HEK293 (cell line): ENCODE measurements at regions not wholly inside any gene's neighbourhood (a gene's known extent, or its start where the extent isn't known, plus 50 kb on each side); places are given as distances from the start of the nearest gene placed in this dataset.
"Not testable (repeated sequence)": the region's sequence is repeated elsewhere in the genome, so short reads cannot be mapped to it uniquely, and the experiment has no call there.

Source experiments
- CTCF ChIA-PET: fragments of 350-600 bp; formaldehyde crosslinking; extraction: SDS; loops from one replicate; lab custom pipeline; 2021; ENCODE audit warnings: antibody characterized with exemption; lab: Yijun Ruan, JAX
- POLR2A ChIA-PET: fragments of 300-600 bp; formaldehyde crosslinking; extraction: SDS; loops from one replicate; lab custom pipeline; 2020; ENCODE audit warnings: antibody characterized with exemption, inconsistent platforms; lab: Yijun Ruan, JAX
- H3K27ac ChIP-seq: fragments of 200-500 bp; sonication (Bioruptor generic); 2 replicates; pipeline ENCODE4 v1.5.1; 2014; ENCODE audit warnings: low read depth, low read length, control low read depth, inconsistent platforms; ENCODE audit errors: extremely low read depth
- H3K36me3 ChIP-seq, 2 experiments: fragments of 200-500 bp in 1 of 2; sonication (Bioruptor generic) in 1 of 2; 1 replicate in 1 of 2; 2 replicates in 1 of 2; pipeline ENCODE4 v1.5.1; 2014 to 2017; ENCODE audit warnings: inconsistent platforms in 2 of 2, low read length in 2 of 2; ENCODE audit not compliant: control insufficient read depth in 2 of 2, insufficient read depth in 1 of 2
- H3K4me1 ChIP-seq: fragments of 200-500 bp; sonication (Bioruptor generic); 2 replicates; pipeline ENCODE4 v1.5.1; 2014; ENCODE audit warnings: mild to moderate bottlenecking, low read length, inconsistent platforms; ENCODE audit not compliant: control insufficient read depth, insufficient read depth
- H3K4me3 ChIP-seq: 2 replicates; pipeline ENCODE4 v1.5.1; 2011; ENCODE audit warnings: low read depth, mild to moderate bottlenecking, control low read depth, low read length, moderate library complexity
- H3K9me3 ChIP-seq: fragments of 200-500 bp; sonication (Bioruptor generic); 2 replicates; pipeline ENCODE4 v1.5.1; 2014; ENCODE audit warnings: low read depth, low read length, inconsistent platforms; ENCODE audit not compliant: control insufficient read depth, insufficient read depth
- GLI2 ChIP-seq: fragments of 450-650 bp; formaldehyde crosslinking; IDR thresholded peaks from 2 replicates; pipeline ENCODE4; 2017; ENCODE audit warnings: missing biosample characterization, missing genetic modification characterization, low read depth, borderline replicate concordance
- ZBTB48 ChIP-seq: fragments of 450-650 bp; formaldehyde crosslinking; IDR thresholded peaks from 2 replicates; pipeline ENCODE4 v1.5.1; 2016; ENCODE audit warnings: missing biosample characterization, missing genetic modification characterization
- ZNF10 ChIP-seq: fragments of 450-650 bp; formaldehyde crosslinking; IDR thresholded peaks from 2 replicates; pipeline ENCODE4 v1.5.1; 2017; ENCODE audit warnings: missing biosample characterization, missing genetic modification characterization
- ZNF157 ChIP-seq: fragments of 450-650 bp; formaldehyde crosslinking; IDR thresholded peaks from 2 replicates; pipeline ENCODE4 v1.5.1; 2016; ENCODE audit warnings: missing biosample characterization, missing genetic modification characterization
- ZNF16 ChIP-seq: fragments of 450-650 bp; formaldehyde crosslinking; IDR thresholded peaks from 2 replicates; pipeline ENCODE4 v1.5.1; 2016; ENCODE audit warnings: low read depth, missing biosample characterization, missing genetic modification characterization
- ZNF174 ChIP-seq: fragments of 450-650 bp; formaldehyde crosslinking; IDR thresholded peaks from 2 replicates; pipeline ENCODE4 v1.5.0; 2017; ENCODE audit warnings: missing biosample characterization, mild to moderate bottlenecking, missing genetic modification characterization
- ZNF223 ChIP-seq: fragments of 450-650 bp; formaldehyde crosslinking; IDR thresholded peaks from 2 replicates; pipeline ENCODE4 v1.5.1; 2016; ENCODE audit warnings: missing biosample characterization, missing genetic modification characterization
- ZNF416 ChIP-seq: fragments of 450-650 bp; formaldehyde crosslinking; IDR thresholded peaks from 2 replicates; pipeline ENCODE4 v1.5.1; 2016; ENCODE audit warnings: missing biosample characterization, missing genetic modification characterization
- ZNF423 ChIP-seq: fragments of 450-650 bp; formaldehyde crosslinking; IDR thresholded peaks from 2 replicates; pipeline ENCODE4 v1.5.1; 2016; ENCODE audit warnings: missing biosample characterization, missing genetic modification characterization
- ZNF433 ChIP-seq: fragments of 450-650 bp; formaldehyde crosslinking; IDR thresholded peaks from 2 replicates; pipeline ENCODE4 v1.5.1; 2016; ENCODE audit warnings: missing biosample characterization, missing genetic modification characterization, low read depth
- ZNF510 ChIP-seq: fragments of 450-650 bp; formaldehyde crosslinking; IDR thresholded peaks from 2 replicates; pipeline ENCODE4 v1.5.1; 2018; ENCODE audit warnings: mild to moderate bottlenecking, missing genetic modification characterization, missing biosample characterization; ENCODE audit not compliant: insufficient replicate concordance
- ZNF529 ChIP-seq: fragments of 450-650 bp; formaldehyde crosslinking; IDR thresholded peaks from 2 replicates; pipeline ENCODE4 v1.5.1; 2017; ENCODE audit warnings: missing genetic modification characterization, missing biosample characterization; ENCODE audit not compliant: insufficient replicate concordance
- ZNF549 ChIP-seq: fragments of 450-650 bp; IDR thresholded peaks from 2 replicates; pipeline ENCODE4 v1.5.1; 2018; ENCODE audit warnings: missing biosample characterization, missing genetic modification characterization, mild to moderate bottlenecking, inconsistent platforms, moderate library complexity
- ZNF623 ChIP-seq: fragments of 450-650 bp; formaldehyde crosslinking; IDR thresholded peaks from 2 replicates; pipeline ENCODE4 v1.5.1; 2016; ENCODE audit warnings: missing biosample characterization, missing genetic modification characterization
- ZNF645 ChIP-seq: fragments of 450-650 bp; formaldehyde crosslinking; IDR thresholded peaks from 2 replicates; pipeline ENCODE4; 2016; ENCODE audit warnings: missing biosample characterization, missing genetic modification characterization
- ZSCAN16 ChIP-seq: fragments of 450-650 bp; formaldehyde crosslinking; IDR thresholded peaks from 2 replicates; pipeline ENCODE4 v1.5.1; 2016; ENCODE audit warnings: missing biosample characterization, missing genetic modification characterization
- TF ChIP-seq, protein P1 (sequence below): fragments of 450-650 bp; formaldehyde crosslinking; IDR thresholded peaks from 2 replicates; pipeline ENCODE4 v1.5.1; 2016; ENCODE audit warnings: missing biosample characterization, missing genetic modification characterization

- Histone ChIP-seq H3K36me3 (no peaks in the 10 kb centered on the region), H3K9me3 (no peaks in the 10 kb centered on the region), H3K4me3 (no peak overlapping the region), H3K4me1 (no peaks in the 10 kb centered on the region), H3K27ac (no peak overlapping the region)
- ChIA-PET POLR2A (no interaction called here), CTCF (no interaction called here)
- TF ChIP-seq ZNF174 = no peak
- TF ChIP-seq ZNF645 (tag by site-specific recombination) = no peak
- no peak for TF ChIP-seq ZNF157 (tag by site-specific recombination)
- TF ChIP-seq, protein P1, sequence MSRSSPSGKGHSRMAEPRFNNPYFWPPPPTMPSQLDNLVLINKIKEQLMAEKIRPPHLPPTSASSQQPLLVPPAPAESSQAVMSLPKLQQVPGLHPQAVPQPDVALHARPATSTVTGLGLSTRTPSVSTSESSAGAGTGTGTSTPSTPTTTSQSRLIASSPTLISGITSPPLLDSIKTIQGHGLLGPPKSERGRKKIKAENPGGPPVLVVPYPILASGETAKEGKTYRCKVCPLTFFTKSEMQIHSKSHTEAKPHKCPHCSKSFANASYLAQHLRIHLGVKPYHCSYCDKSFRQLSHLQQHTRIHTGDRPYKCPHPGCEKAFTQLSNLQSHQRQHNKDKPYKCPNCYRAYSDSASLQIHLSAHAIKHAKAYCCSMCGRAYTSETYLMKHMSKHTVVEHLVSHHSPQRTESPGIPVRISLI (tag by site-specific recombination) = no peak
- TF ChIP-seq ZNF10 (tag by site-specific recombination) = no peak
These were observed 766.7 kb downstream of the ZBBX start for GRCh38 chr3:166613365-166613764.

GRCh38 chr3:166612761-166613160 is 767.3 kb downstream of the ZBBX start:
- H3K9me3 ChIP-seq = not testable (repeated sequence)

GRCh38 chr3:166607933-166608521 is 770.8 kb upstream of the BCHE start:
- Histone ChIP-seq H3K4me1 (no peaks in the 10 kb centered on the region), H3K4me3 (no peak overlapping the region), H3K9me3 (no peaks in the 10 kb centered on the region), H3K36me3 (no peaks in the 10 kb centered on the region), H3K27ac (no peak overlapping the region)
- no peak for TF ChIP-seq ZNF549 (tag by site-specific recombination)
- TF ChIP-seq GLI2 (tag by site-specific recombination) = no peak
- TF ChIP-seq ZBTB48 = no peak
- TF ChIP-seq ZNF423 (tag by site-specific recombination) = no peak
- TF ChIP-seq ZNF529 (tag by site-specific recombination) = no peak
- TF ChIP-seq ZNF16 (tag by site-specific recombination) = no peak
- ChIA-PET POLR2A (no interaction called here), CTCF (no interaction called here)

More at GRCh38 chr3:166612761-166613160, 767.3 kb downstream of the ZBBX start:
- H3K4me1 ChIP-seq, H3K36me3 ChIP-seq, H3K4me3 ChIP-seq, H3K27ac ChIP-seq, CTCF ChIA-PET, POLR2A ChIA-PET: not testable (repeated sequence)

DNA sequence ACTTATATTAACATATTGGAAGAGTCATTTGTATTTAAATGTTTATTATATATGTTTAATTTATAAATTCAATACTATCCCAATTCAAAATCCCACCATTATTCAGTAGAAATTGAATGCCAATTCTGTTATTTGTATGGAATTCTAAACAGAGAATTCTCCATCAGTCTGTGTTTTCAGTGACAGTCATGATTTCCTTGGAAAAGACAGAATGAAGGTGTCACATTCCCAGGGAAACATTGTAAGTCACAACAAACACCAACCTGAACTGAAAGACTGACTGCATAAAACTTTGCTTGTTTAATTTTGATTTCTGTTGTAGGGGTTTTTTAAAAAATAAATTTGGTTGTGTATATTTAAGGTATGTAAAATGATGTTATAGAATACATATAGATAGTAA is 769.8 kb upstream of the BCHE start:
- no peaks in the 10 kb centered on the region for H3K9me3 ChIP-seq
- H3K4me3 ChIP-seq = no peak overlapping the region
- no peaks in the 10 kb centered on the region for H3K36me3 ChIP-seq
- no peak overlapping the region for H3K27ac ChIP-seq
- ChIA-PET POLR2A (no interaction called here), CTCF (no interaction called here)
- no peaks in the 10 kb centered on the region for H3K4me1 ChIP-seq
- TF ChIP-seq ZNF623 (tag by site-specific recombination) = no peak
- no peak for TF ChIP-seq ZNF510
- no peak for TF ChIP-seq ZNF433 (tag by site-specific recombination)
- no peak for TF ChIP-seq ZNF416 (tag by site-specific recombination)
- TF ChIP-seq ZNF223 (tag by site-specific recombination) = no peak
- no peak for TF ChIP-seq ZSCAN16 (tag by site-specific recombination)
